Fibroblast of lung (primary cell): ENCODE measurements at regions not wholly inside any gene's neighbourhood (a gene's known extent, or its start where the extent isn't known, plus 50 kb on each side); places are given as distances from the start of the nearest gene placed in this dataset.

ENCODE experiments used
- DNase-seq, 2 donors: peaks; one replicate each; pipeline versions ENCODE4 v3.0.0 to v3.0.0-alpha.2; 2010; ENCODE audit warnings: low read depth in 2 of 2
- H2AFZ ChIP-seq: 2 replicates; pipeline ENCODE4 v1.5.1; 2012; ENCODE audit warnings: low read length, control low read depth, inconsistent platforms
- H3K27ac ChIP-seq: 2 replicates; pipeline ENCODE4 v1.5.1; 2011; ENCODE audit warnings: low read length, control low read depth; ENCODE audit not compliant: insufficient read depth
- H3K27me3 ChIP-seq: 2 replicates; pipeline ENCODE4 v1.5.1; 2011; ENCODE audit warnings: mild to moderate bottlenecking, low read length; ENCODE audit not compliant: control insufficient read depth, insufficient read depth
- H3K36me3 ChIP-seq: 2 replicates; pipeline ENCODE4 v1.5.1; 2011; ENCODE audit warnings: low read length; ENCODE audit not compliant: control insufficient read depth, insufficient read depth
- H3K4me1 ChIP-seq: 2 replicates; pipeline ENCODE4 v1.5.1; 2011; ENCODE audit warnings: low read length; ENCODE audit not compliant: control insufficient read depth, insufficient read depth; ENCODE audit errors: extremely low read depth
- H3K4me2 ChIP-seq: 2 replicates; pipeline ENCODE4 v1.5.1; 2011; ENCODE audit warnings: low read length, control low read depth; ENCODE audit not compliant: insufficient read depth; ENCODE audit errors: extremely low read depth
- H3K4me3 ChIP-seq, 4 experiments: fragments of 200-600 bp in 1 of 4; sonication (generic) in 1 of 4; replicated peaks in 1 of 4; 2 replicates each; pipeline ENCODE4 v1.5.1; 2011 to 2016; ENCODE audit warnings: low read length in 4 of 4, low read depth in 3 of 4, mild to moderate bottlenecking in 3 of 4, control low read depth in 2 of 4, inconsistent platforms in 1 of 4, mixed read lengths in 1 of 4; ENCODE audit not compliant: insufficient read depth in 1 of 4; ENCODE audit errors: control extremely low read depth in 1 of 4
- H3K79me2 ChIP-seq: 2 replicates; pipeline ENCODE4 v1.5.1; 2012; ENCODE audit warnings: mild to moderate bottlenecking, low read length, inconsistent platforms; ENCODE audit not compliant: control insufficient read depth, insufficient read depth
- H3K9ac ChIP-seq: 2 replicates; pipeline ENCODE4 v1.5.1; 2011; ENCODE audit warnings: mild to moderate bottlenecking, low read length, control low read depth; ENCODE audit not compliant: insufficient read depth
- H3K9me3 ChIP-seq: 2 replicates; pipeline ENCODE4 v1.5.1; 2012; ENCODE audit warnings: low read depth, low read length; ENCODE audit not compliant: control insufficient read depth, insufficient read depth
- H4K20me1 ChIP-seq: 2 replicates; pipeline ENCODE4 v1.5.1; 2011; ENCODE audit warnings: low read length; ENCODE audit not compliant: control insufficient read depth, insufficient read depth; ENCODE audit errors: extremely low read depth
- EZH2 ChIP-seq: IDR thresholded peaks from 2 replicates; pipeline ENCODE4 v1.5.1; 2012; ENCODE audit warnings: low read length, control low read depth, mild to moderate bottlenecking; ENCODE audit errors: missing control alignments
- TF ChIP-seq, protein P1 (sequence below), 2 donors: IDR thresholded peaks in 1 of 2; conservative IDR thresholded peaks in 1 of 2; 1 replicate in 1 of 2; 2 replicates in 1 of 2; pipeline ENCODE4 v1.5.1; 2011 to 2012; ENCODE audit warnings: low read length in 2 of 2, control low read depth in 1 of 2, inconsistent platforms in 1 of 2, low read depth in 1 of 2, mild to moderate bottlenecking in 1 of 2

- no peaks in the 10 kb centered on the region for H3K79me2 ChIP-seq
- TF ChIP-seq EZH2: no peak
- TF ChIP-seq, protein P1, sequence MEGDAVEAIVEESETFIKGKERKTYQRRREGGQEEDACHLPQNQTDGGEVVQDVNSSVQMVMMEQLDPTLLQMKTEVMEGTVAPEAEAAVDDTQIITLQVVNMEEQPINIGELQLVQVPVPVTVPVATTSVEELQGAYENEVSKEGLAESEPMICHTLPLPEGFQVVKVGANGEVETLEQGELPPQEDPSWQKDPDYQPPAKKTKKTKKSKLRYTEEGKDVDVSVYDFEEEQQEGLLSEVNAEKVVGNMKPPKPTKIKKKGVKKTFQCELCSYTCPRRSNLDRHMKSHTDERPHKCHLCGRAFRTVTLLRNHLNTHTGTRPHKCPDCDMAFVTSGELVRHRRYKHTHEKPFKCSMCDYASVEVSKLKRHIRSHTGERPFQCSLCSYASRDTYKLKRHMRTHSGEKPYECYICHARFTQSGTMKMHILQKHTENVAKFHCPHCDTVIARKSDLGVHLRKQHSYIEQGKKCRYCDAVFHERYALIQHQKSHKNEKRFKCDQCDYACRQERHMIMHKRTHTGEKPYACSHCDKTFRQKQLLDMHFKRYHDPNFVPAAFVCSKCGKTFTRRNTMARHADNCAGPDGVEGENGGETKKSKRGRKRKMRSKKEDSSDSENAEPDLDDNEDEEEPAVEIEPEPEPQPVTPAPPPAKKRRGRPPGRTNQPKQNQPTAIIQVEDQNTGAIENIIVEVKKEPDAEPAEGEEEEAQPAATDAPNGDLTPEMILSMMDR (conservative IDR thresholded peaks at IDR 0.05 in 1 of 2, IDR thresholded peaks at IDR 0.05 in 1 of 2; ENCODE audit: low read depth in 1 of 2, low read length in 2 of 2): no peak
- no peaks in the 10 kb centered on the region for H3K27me3 ChIP-seq
- H3K9me3 ChIP-seq: no peaks in the 10 kb centered on the region
- no peak overlapping the region for H3K4me2 ChIP-seq
- no peaks in the 10 kb centered on the region for H4K20me1 ChIP-seq
- no peak overlapping the region for H3K4me3 ChIP-seq
- no peak for DNase-seq
- H3K36me3 ChIP-seq: no peaks in the 10 kb centered on the region
- no peak overlapping the region for H3K27ac ChIP-seq
- H3K9ac ChIP-seq: no peak overlapping the region
- no peaks in the 10 kb centered on the region for H3K4me1 ChIP-seq
- H2AFZ ChIP-seq: no peak overlapping the region
These were observed 156.9 kb upstream of the KCNJ16 start for GRCh38 chr17:69918164-69918563.

- H3K9me3 ChIP-seq: no peaks in the 10 kb centered on the region
- no peak overlapping the region for H3K9ac ChIP-seq
- TF ChIP-seq EZH2: no peak
- TF ChIP-seq, protein P1 (conservative IDR thresholded peaks at IDR 0.05 in 1 of 2, IDR thresholded peaks at IDR 0.05 in 1 of 2; ENCODE audit: low read depth in 1 of 2, low read length in 2 of 2): no peak
- H3K36me3 ChIP-seq: no peaks in the 10 kb centered on the region
- H3K4me1 ChIP-seq: no peaks in the 10 kb centered on the region
- DNase-seq: no peak
- no peak overlapping the region for H2AFZ ChIP-seq
- H3K79me2 ChIP-seq: no peaks in the 10 kb centered on the region
- H3K4me2 ChIP-seq: no peak overlapping the region
- H4K20me1 ChIP-seq: no peaks in the 10 kb centered on the region
- no peaks in the 10 kb centered on the region for H3K27me3 ChIP-seq
- H3K4me3 ChIP-seq: no peak overlapping the region
- H3K27ac ChIP-seq: no peak overlapping the region
These were observed 155.2 kb upstream of the KCNJ16 start for GRCh38 chr17:69919789-69920188.

DNA sequence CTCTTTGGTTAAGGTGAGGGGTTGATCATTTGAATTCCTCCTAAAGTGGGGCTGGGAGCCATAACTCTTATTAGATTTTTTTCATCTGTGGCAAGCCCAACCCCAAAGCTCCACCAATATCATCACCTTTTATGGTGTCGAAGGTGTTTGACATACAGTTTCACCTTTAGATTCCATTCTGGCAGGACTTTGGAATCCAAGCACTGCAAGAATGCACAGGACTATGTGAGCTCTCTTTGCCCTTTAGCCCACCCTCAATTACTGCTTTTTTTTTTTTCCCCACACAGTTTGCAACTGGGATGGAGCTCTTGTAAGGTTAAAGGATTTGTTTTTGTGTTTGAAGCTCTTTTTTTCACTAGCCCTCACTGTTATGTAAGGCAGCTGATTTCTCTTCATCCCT, 154.0 kb upstream of the KCNJ16 start:
- no peak for TF ChIP-seq EZH2
- TF ChIP-seq, protein P1 (conservative IDR thresholded peaks at IDR 0.05 in 1 of 2, IDR thresholded peaks at IDR 0.05 in 1 of 2; ENCODE audit: low read depth in 1 of 2, low read length in 2 of 2): no peak

More for the DNA sequence above, 154.0 kb upstream of the KCNJ16 start:
- H3K9me3 ChIP-seq: no peaks in the 10 kb centered on the region
- no peak overlapping the region for H3K27ac ChIP-seq
- H3K36me3 ChIP-seq: no peaks in the 10 kb centered on the region
- H3K4me3 ChIP-seq: no peak overlapping the region
- H3K27me3 ChIP-seq: no peaks in the 10 kb centered on the region
- DNase-seq: no peak
- H3K9ac ChIP-seq: no peak overlapping the region
- no peaks in the 10 kb centered on the region for H4K20me1 ChIP-seq
- no peak overlapping the region for H3K4me2 ChIP-seq
- H3K79me2 ChIP-seq: no peaks in the 10 kb centered on the region
- H2AFZ ChIP-seq: no peak overlapping the region
- no peaks in the 10 kb centered on the region for H3K4me1 ChIP-seq
